Heart right ventricle (tissue), 16 donors: ENCODE measurements at regions not wholly inside any gene's neighbourhood (a gene's known extent, or its start where the extent isn't known, plus 50 kb on each side); places are given as distances from the start of the nearest gene placed in this dataset.

Source experiments
- ATAC-seq, 8 donors: fragments of 200-7000 bp; cut with Tn5 transposase; one replicate each; pipeline ENCODE4 v1.9.1; 2020; ENCODE audit warnings: mild to moderate bottlenecking in 8 of 8, moderate library complexity in 8 of 8, moderate number of reproducible peaks in 1 of 8
- DNase-seq, 2 donors: peaks; one replicate each; pipeline ENCODE4 v3.0.0-alpha.2; 2020
- H3K27ac ChIP-seq, 10 donors: fragments of 200-600 bp; sonication (generic) in 2 of 10; one replicate each; pipeline versions ENCODE4 v1.5.0 to v1.8.0; 2020 to 2022; ENCODE audit warnings: mild to moderate bottlenecking in 3 of 10
- H3K27me3 ChIP-seq, 7 donors: fragments of 200-600 bp; one replicate each; pipeline ENCODE4 v1.8.0; 2021 to 2022; ENCODE audit warnings: mild to moderate bottlenecking in 2 of 7
- H3K36me3 ChIP-seq, 9 donors: fragments of 200-600 bp; sonication (generic) in 1 of 9; one replicate each; pipeline versions ENCODE4 v1.5.0 to v1.8.0; 2020 to 2022; ENCODE audit warnings: mild to moderate bottlenecking in 2 of 9
- H3K4me1 ChIP-seq, 9 donors: fragments of 200-600 bp; sonication (generic) in 1 of 9; one replicate each; pipeline versions ENCODE4 v1.5.0 to v1.8.0; 2020 to 2022; ENCODE audit warnings: mild to moderate bottlenecking in 4 of 9
- H3K4me3 ChIP-seq, 10 donors: fragments of 200-600 bp; sonication (generic) in 2 of 10; one replicate each; pipeline versions ENCODE4 v1.5.0 to v1.8.0; 2020 to 2022; ENCODE audit warnings: mild to moderate bottlenecking in 7 of 10, moderate library complexity in 2 of 10
- H3K9me3 ChIP-seq, 11 donors: fragments of 200-600 bp in 10 of 11; sonication (generic) in 2 of 11; one replicate each; pipeline versions ENCODE4 v1.5.0 to v1.8.0; 2013 to 2022; ENCODE audit warnings: mild to moderate bottlenecking in 2 of 11, control low read depth in 1 of 11, moderate library complexity in 1 of 11
- WGBS, 2 donors: extraction: QIAGEN DNeasy Blood & Tissue Kit; methylation state at CpG; one replicate each; pipeline ENCODE4 v1.1.7; 2013; ENCODE audit warnings: inconsistent platforms in 1 of 2; 5-methylcytosine and 5-hydroxymethylcytosine counted together
- intact Hi-C, 10 donors: fragments of 100-400 bp; cut with DNase I; formaldehyde crosslinking; loops; one replicate each; pipeline versions ENCODE4 v1.11.1 to v1.14.2; 2022
- TF ChIP-seq, protein P1 (sequence below), 9 donors: fragments of 200-600 bp; sonication (generic) in 2 of 9; IDR thresholded peaks; one replicate each; pipeline versions ENCODE4 v1.5.0 to v1.8.0; 2021 to 2022; ENCODE audit warnings: antibody characterized with exemption in 9 of 9, mild to moderate bottlenecking in 5 of 9, moderate library complexity in 1 of 9
- donor health status: Arrhythmogenic right ventricular cardiomyopathy.
- donor health status: ischemic (EF 13 %, LVEDD 7.1; RV severe dilation, severe dysfunction).
- donor health status: healthy with polysubstance abuse.
- donor health status: DM: no; HTN: yes; CAD: no.
- donor health status: DM: no; HTN: no; CAD: no.
- donor health status: ischemic (EF 25% LVEDD 6.9; RV normal size, moderate dysfunction).
- donor health status: ischemic (EF 25% LVEDD 5.7; RV mildly dilated, moderate dysfunction).
- donor health status: healthy.
- donor health status: DM: yes; HTN: yes; CAD: no.
- donor health status: Ischemic cardiomyopathy.
- donor health status: ischemic (EF 35%, LVEDD 5.7; RV mildly dilated, moderate dysfunction).
- donor health status: nonischemic (EF 11% LVEDD 7.7; RV severe dilation, severe dysfunction).
- donor health status: DM: yes; HTN: yes; CAD: no.
- donor health status: PGD.
- donor health status: ischemic (EF 29% LVEDD 5.4; RV normal size, mild dysfunction).
- donor health status: nonischemic (EF 23%, LVEDD 6.1; RV moderate dilation, normal function).

GRCh38 chr20:41715526-41715925 is 97.3 kb upstream of the CHD6 start:
- intact Hi-C loops = no loop called here
- 24 to 35% methylated on average over 1 of the region's 1 CpG for WGBS, 2 donors

GRCh38 chr20:41714030-41714429 is 95.9 kb upstream of the CHD6 start:
- peaks cover 0 to 7% (median 0%) of the 10 kb centered on the region in 11 donors for H3K9me3 ChIP-seq
- TF ChIP-seq, protein P1, sequence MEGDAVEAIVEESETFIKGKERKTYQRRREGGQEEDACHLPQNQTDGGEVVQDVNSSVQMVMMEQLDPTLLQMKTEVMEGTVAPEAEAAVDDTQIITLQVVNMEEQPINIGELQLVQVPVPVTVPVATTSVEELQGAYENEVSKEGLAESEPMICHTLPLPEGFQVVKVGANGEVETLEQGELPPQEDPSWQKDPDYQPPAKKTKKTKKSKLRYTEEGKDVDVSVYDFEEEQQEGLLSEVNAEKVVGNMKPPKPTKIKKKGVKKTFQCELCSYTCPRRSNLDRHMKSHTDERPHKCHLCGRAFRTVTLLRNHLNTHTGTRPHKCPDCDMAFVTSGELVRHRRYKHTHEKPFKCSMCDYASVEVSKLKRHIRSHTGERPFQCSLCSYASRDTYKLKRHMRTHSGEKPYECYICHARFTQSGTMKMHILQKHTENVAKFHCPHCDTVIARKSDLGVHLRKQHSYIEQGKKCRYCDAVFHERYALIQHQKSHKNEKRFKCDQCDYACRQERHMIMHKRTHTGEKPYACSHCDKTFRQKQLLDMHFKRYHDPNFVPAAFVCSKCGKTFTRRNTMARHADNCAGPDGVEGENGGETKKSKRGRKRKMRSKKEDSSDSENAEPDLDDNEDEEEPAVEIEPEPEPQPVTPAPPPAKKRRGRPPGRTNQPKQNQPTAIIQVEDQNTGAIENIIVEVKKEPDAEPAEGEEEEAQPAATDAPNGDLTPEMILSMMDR (IDR thresholded peaks at IDR 0.05) = no peak
- ATAC-seq (no peak), DNase-seq (no peak)
- no peak overlapping the region for H3K4me3 ChIP-seq
- H3K27me3 ChIP-seq = peaks cover 0 to 5% (median 0%) of the 10 kb centered on the region in 7 donors
- intact Hi-C loops = no loop called here
- no peaks in the 10 kb centered on the region for H3K4me1 ChIP-seq
- H3K36me3 ChIP-seq = no peaks in the 10 kb centered on the region
- 14 to 20% methylated on average over 1 of the region's 1 CpG for WGBS, 2 donors
- H3K27ac ChIP-seq = no peak overlapping the region

More at GRCh38 chr20:41715526-41715925, 97.3 kb upstream of the CHD6 start:
- peaks cover 0 to 7% (median 0%) of the 10 kb centered on the region in 11 donors for H3K9me3 ChIP-seq
- no peaks in the 10 kb centered on the region for H3K36me3 ChIP-seq
- H3K27ac ChIP-seq = no peak overlapping the region
- no peak overlapping the region for H3K4me3 ChIP-seq
- ATAC-seq (no peak), DNase-seq (no peak)
- TF ChIP-seq, protein P1 (IDR thresholded peaks at IDR 0.05) = no peak
- peaks cover 0 to 5% (median 0%) of the 10 kb centered on the region in 7 donors for H3K27me3 ChIP-seq
- H3K4me1 ChIP-seq = no peaks in the 10 kb centered on the region

GRCh38 chr20:41704896-41705295 is 86.7 kb upstream of the CHD6 start:
- intact Hi-C loops = no loop called here
- H3K36me3 ChIP-seq = no peaks in the 10 kb centered on the region
- peaks cover 0 to 5% (median 0%) of the 10 kb centered on the region in 7 donors for H3K27me3 ChIP-seq
- no peaks in the 10 kb centered on the region for H3K9me3 ChIP-seq
- whole genome bisulfite sequencing, 2 donors = 89 to 93% methylated on average over 6 of the region's 6 CpGs
- no peaks in the 10 kb centered on the region for H3K4me1 ChIP-seq
- no peak overlapping the region for H3K27ac ChIP-seq
- no peak for ATAC-seq
- DNase-seq = no peak
- TF ChIP-seq, protein P1 (IDR thresholded peaks at IDR 0.05) = no peak
- no peak overlapping the region for H3K4me3 ChIP-seq

DNA sequence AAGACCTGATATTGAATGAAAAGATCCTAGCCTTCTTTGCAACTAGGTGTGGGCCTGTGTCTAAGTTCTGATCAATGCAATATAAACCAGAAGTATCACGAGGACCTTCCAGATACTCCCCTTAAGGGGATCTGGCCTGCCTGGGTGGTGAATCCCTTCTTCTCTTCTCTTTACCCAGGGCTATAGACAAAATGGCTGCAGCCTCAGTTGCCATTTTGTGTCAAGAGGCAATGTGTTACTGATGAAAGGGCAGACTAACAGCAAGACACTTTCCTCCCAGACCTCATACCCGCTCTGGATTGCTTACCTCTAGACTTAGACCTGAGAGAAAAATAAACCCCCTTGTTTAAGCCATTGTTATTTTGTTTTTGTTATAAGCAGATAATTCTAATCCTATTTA is 84.5 kb upstream of the CHD6 start:
- DNase-seq (no peak), ATAC-seq (no peak)
- Histone ChIP-seq H3K27me3 (peaks cover 0 to 5% (median 0%) of the 10 kb centered on the region in 7 donors), H3K9me3 (no peaks in the 10 kb centered on the region), H3K4me1 (no peaks in the 10 kb centered on the region), H3K36me3 (no peaks in the 10 kb centered on the region), H3K4me3 (no peak overlapping the region), H3K27ac (no peak overlapping the region)
- WGBS, 2 donors = 81 to 87% methylated on average over 2 of the region's 2 CpGs
- TF ChIP-seq, protein P1 (IDR thresholded peaks at IDR 0.05) = no peak
- intact Hi-C loops = no loop called here
